Esophagus (tissue), 2 donors: ENCODE measurements at regions not wholly inside any gene's neighbourhood (a gene's known extent, or its start where the extent isn't known, plus 50 kb on each side); places are given as distances from the start of the nearest gene placed in this dataset.

Experiments
- H3K27ac ChIP-seq, 2 donors: one replicate each; pipeline ENCODE4 v1.5.1; 2013; ENCODE audit warnings: low read depth in 2 of 2, mild to moderate bottlenecking in 2 of 2, inconsistent platforms in 1 of 2, low read length in 1 of 2, moderate library complexity in 1 of 2
- H3K27me3 ChIP-seq, 2 donors: one replicate each; pipeline ENCODE4 v1.6.1; 2013; ENCODE audit warnings: low read length in 2 of 2, control low read depth in 1 of 2, mild to moderate bottlenecking in 1 of 2; ENCODE audit not compliant: insufficient read depth in 2 of 2, control insufficient read depth in 1 of 2
- H3K36me3 ChIP-seq, 2 donors: one replicate each; pipeline ENCODE4 v1.6.1; 2013; ENCODE audit warnings: low read length in 1 of 2; ENCODE audit not compliant: control insufficient read depth in 2 of 2, insufficient read depth in 2 of 2
- H3K4me1 ChIP-seq, 2 donors: one replicate each; pipeline ENCODE4 v1.6.1; 2013; ENCODE audit warnings: low read length in 1 of 2; ENCODE audit not compliant: control insufficient read depth in 2 of 2, insufficient read depth in 2 of 2
- H3K4me3 ChIP-seq, 2 donors: one replicate each; pipeline ENCODE4 v1.5.1; 2013; ENCODE audit warnings: low read length in 2 of 2, mild to moderate bottlenecking in 2 of 2, low read depth in 1 of 2, moderate library complexity in 1 of 2
- H3K9me3 ChIP-seq, 2 donors: one replicate each; pipeline ENCODE4 v1.6.1; 2013; ENCODE audit warnings: mild to moderate bottlenecking in 2 of 2, low read depth in 1 of 2, low read length in 1 of 2, moderate library complexity in 1 of 2; ENCODE audit not compliant: control insufficient read depth in 2 of 2, insufficient read depth in 1 of 2
- WGBS, 2 donors: extraction: QIAGEN DNeasy Blood & Tissue Kit; methylation state at CpG; one replicate each; pipeline ENCODE4 v1.1.7; 2013; 5-methylcytosine and 5-hydroxymethylcytosine counted together
- donor health status: healthy with polysubstance abuse.
- donor health status: Bipolar disorder and iron deficiency.

DNA sequence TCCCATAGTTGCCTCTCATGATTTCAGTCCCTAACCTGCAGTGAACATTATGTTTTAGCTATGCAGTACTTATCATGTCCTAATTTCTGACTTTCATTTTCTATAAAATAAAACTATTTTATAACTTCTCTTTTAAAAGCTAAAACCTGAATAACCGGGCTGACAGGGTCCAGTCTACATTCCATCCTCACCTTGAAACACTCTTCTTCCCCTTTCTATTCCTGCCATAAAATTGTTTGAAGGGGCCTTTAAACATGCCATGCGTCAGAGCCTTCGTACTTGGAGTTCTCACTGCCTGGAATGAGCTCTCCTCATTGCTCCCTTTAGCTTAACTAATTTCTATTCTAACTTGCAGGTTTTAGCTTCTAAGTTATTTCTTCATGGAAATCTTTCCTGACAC is 143.0 kb upstream of the PRLR start:
- Histone ChIP-seq H3K27ac (no peak overlapping the region), H3K27me3 (no peaks in the 10 kb centered on the region), H3K4me1 (no peaks in the 10 kb centered on the region), H3K4me3 (no peak overlapping the region), H3K36me3 (no peaks in the 10 kb centered on the region), H3K9me3 (no peaks in the 10 kb centered on the region)
- WGBS, 2 donors, result 77 to 86% methylated on average over 3 of the region's 3 CpGs

DNA sequence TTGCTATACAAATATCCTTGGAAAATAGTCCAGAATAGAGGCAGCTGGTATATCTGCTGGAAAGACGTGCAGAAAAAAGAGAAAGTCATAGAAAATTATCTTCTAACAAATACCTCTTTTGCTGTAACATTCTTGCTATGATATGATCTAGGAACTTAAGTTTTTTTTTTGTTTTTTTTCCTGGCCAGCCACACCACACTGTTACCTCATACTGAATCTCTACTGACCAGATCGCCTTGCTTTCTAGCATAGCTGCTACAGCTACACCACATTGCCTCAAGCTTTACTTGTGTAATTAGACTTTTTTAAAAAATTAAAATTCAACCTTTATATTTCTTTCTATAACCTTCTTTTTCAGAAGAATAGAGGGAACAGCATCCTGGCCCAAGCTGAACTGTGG is 142.2 kb upstream of the PRLR start:
- no peak overlapping the region for H3K4me3 ChIP-seq
- H3K36me3 ChIP-seq, result no peaks in the 10 kb centered on the region
- H3K27ac ChIP-seq, result no peak overlapping the region
- H3K4me1 ChIP-seq, result no peaks in the 10 kb centered on the region
- no peaks in the 10 kb centered on the region for H3K9me3 ChIP-seq
- H3K27me3 ChIP-seq, result no peaks in the 10 kb centered on the region
- WGBS, 2 donors, result 73 to 78% methylated on average over 2 of the region's 2 CpGs

DNA sequence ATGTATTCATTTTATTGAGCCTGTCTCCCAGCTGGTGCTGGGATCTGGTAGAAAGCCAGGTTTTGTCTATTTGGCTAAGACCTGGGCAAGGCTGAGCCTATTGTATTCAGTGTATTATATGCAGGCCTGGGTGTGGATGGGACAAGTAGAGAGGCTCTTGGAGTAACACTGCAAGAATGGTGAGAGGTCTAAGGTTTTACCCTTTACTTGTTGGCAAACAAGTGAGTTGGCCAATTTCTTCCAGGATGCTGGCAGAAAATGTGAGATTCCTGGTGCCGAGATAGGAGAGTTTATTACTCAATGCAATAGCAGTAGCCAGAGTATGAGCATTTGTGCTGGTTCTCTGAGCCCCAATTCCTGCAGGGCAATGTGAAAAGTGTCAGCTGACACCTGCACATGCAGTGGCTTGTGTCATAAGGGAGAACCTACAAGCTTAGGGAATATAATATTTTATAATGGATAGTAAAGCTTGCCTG is 141.7 kb upstream of the PRLR start:
- WGBS, 2 donors, result 30 to 43% methylated on average over 1 of the region's 1 CpG
- no peaks in the 10 kb centered on the region for H3K27me3 ChIP-seq
- H3K36me3 ChIP-seq, result no peaks in the 10 kb centered on the region
- H3K9me3 ChIP-seq, result no peaks in the 10 kb centered on the region
- H3K4me1 ChIP-seq, result no peaks in the 10 kb centered on the region
- no peak overlapping the region for H3K4me3 ChIP-seq
- H3K27ac ChIP-seq, result peak overlapping the region in 1 of 2 donors; percentile 22

DNA sequence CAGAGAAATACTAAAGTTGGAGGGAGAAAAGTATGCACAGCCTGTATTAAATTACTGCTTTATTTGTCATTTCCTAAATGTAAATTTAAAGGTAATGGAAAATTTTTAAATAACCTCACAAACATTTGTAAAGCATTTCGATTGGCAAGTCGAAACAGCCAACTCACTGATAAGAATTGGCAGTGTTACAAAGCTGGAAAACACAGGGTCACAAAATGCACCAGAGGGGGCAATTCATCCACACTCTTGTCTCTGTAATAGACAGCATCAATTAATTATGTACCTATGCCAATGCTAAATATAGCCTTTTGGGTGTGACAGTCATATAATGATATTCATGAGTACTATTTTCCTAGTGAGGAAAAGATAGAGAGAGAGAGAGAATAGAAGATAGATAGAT is 140.6 kb upstream of the PRLR start:
- 52 to 79% methylated on average over 2 of the region's 2 CpGs for WGBS, 2 donors
- no peaks in the 10 kb centered on the region for H3K4me1 ChIP-seq

DNA sequence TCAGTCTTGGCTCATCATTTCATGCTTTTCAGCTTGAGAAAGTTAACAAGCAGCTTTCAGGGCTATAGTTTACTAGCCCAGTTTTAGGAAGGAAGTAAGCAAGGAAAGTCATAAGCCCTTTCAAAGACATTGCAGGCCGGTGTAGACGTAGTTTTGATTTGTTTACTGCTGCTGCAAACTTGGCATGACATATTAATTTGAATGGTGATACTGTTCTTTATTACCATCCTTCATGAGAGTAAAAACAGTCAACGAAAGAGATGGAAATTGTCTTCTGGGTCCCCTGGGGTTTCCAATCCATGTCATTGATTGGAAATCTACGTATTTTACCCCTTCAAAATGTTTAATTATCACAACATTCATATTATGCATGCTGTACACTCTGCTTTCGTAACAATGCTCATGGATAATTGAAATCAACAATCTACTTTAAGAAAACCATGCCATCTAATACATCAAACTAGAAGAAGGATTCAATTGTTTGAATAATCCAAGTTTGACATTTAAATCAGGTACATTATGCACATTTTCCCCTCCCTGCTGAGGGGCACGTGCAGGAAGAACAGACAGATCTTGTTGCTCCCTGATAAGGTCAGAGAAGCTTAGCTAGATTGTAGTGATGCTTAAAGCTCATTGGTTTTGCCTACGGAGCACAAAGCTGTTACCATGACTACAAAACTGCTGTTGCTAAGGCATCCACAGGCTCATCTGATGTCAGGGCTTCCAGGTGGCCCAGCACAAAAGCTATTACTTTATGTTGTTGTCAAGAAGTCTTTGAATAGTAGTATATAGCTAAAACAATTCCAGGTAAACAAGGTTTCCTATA is 139.9 kb upstream of the PRLR start:
- Histone ChIP-seq H3K9me3 (no peaks in the 10 kb centered on the region), H3K27ac (no peak overlapping the region), H3K36me3 (no peaks in the 10 kb centered on the region), H3K4me3 (no peak overlapping the region), H3K27me3 (no peaks in the 10 kb centered on the region), H3K4me1 (no peaks in the 10 kb centered on the region)
- WGBS, 2 donors, result 56 to 61% methylated on average over 7 of the region's 7 CpGs

More for the DNA sequence above, 140.6 kb upstream of the PRLR start:
- H3K4me3 ChIP-seq, result no peak overlapping the region
- no peak overlapping the region for H3K27ac ChIP-seq
- no peaks in the 10 kb centered on the region for H3K27me3 ChIP-seq
- no peaks in the 10 kb centered on the region for H3K9me3 ChIP-seq
- no peaks in the 10 kb centered on the region for H3K36me3 ChIP-seq

DNA sequence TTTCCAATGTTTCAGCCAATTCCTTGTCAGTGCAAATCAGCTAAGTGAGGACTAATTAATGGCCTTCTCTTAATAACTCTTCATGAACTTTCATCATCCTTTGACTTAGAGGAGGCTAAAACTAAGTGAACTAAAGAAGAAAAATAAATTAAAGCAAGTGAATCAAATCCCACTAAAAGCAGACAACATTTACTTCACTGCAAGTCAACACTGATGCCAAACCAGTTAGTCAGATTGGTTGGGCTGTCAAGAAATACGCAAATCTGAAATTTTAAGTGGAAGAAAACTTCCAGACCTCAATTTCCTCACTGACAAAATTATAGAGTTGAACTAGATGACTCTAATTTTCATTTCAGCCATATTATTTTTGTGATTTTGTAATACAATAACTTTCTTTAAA is 137.2 kb upstream of the PRLR start:
- 78 to 86% methylated on average over 1 of the region's 1 CpG for WGBS, 2 donors
- no peaks in the 10 kb centered on the region for H3K27me3 ChIP-seq
- no peaks in the 10 kb centered on the region for H3K36me3 ChIP-seq
- H3K9me3 ChIP-seq, result no peaks in the 10 kb centered on the region
- no peak overlapping the region for H3K27ac ChIP-seq
- no peak overlapping the region for H3K4me3 ChIP-seq
- H3K4me1 ChIP-seq, result no peaks in the 10 kb centered on the region

DNA sequence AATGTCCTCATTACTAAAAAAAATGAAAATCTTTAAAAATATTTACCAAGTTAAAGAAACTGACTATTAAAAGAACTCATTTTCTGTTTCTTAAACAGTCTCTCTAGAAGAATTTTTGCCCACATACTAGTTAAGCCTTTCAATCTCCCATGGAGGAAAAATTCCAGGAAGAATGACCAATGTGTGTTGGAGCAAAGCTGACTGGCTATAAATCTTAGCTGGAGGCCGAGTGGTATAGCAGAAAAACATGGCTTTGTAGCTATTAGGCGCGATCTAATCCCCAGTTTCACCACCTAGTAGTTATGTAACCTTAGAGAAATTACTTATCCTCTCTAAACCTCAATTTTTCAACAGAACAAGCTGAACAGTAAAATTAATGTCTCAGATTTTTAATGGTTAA is 135.5 kb upstream of the PRLR start:
- H3K9me3 ChIP-seq, result no peaks in the 10 kb centered on the region
- H3K36me3 ChIP-seq, result no peaks in the 10 kb centered on the region
- H3K27ac ChIP-seq, result no peak overlapping the region
- no peaks in the 10 kb centered on the region for H3K4me1 ChIP-seq
- H3K4me3 ChIP-seq, result no peak overlapping the region
- H3K27me3 ChIP-seq, result no peaks in the 10 kb centered on the region
- WGBS, 2 donors, result 63 to 69% methylated on average over 3 of the region's 3 CpGs

DNA sequence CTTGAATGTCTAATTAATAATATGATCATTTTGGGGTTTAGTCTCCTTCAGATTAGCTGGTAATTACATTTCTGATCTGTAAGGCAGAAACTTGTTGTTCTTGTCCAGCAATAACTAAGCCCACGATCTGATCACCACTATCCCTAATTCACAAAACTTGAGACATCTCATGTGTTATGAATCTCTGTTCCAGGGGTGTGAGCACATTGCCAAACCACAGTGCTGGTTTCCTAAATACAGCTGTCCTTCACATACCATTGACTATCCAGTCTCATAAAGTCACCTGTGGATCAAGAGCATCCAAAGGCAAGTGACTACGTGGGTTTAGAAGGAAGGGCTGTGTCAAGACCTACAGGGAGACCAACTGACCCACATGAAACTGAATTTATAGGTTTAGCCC is 134.1 kb upstream of the PRLR start:
- Histone ChIP-seq H3K9me3 (no peaks in the 10 kb centered on the region), H3K27me3 (no peaks in the 10 kb centered on the region), H3K4me3 (no peak overlapping the region), H3K4me1 (no peaks in the 10 kb centered on the region), H3K36me3 (no peaks in the 10 kb centered on the region), H3K27ac (no peak overlapping the region)
- 47 to 63% methylated on average over 2 of the region's 2 CpGs for WGBS, 2 donors

DNA sequence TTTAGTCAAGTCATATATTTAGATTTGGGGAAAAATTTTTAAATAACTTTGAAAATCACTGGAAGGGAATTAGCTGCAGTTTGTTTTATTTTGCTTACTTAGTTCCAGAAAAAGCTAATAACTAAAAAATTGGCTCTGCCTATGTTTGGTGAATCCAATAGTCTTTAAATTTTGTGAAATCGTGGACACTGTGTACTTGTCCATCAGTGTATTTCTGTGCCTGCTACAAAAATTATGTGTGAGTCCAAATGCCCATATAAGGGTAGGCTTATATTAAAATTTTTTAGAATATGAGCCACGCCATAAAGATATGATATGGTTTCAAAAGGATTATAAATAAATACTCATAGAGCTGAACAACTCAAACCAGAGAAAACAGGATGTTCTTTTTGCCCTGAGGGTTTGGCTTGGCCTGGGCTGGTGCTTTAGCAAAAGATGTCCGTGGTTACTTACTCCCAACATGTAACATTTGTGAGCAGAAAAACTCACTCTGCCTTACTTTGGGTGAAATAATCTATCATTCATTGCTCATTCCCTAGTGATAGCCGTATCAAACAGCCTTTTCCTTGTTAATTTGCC is 133.2 kb upstream of the PRLR start:
- WGBS, 2 donors, result 44 to 61% methylated on average over 4 of the region's 4 CpGs
- H3K27me3 ChIP-seq, result no peaks in the 10 kb centered on the region
- H3K36me3 ChIP-seq, result no peaks in the 10 kb centered on the region
- no peak overlapping the region for H3K4me3 ChIP-seq
- H3K9me3 ChIP-seq, result no peaks in the 10 kb centered on the region
- H3K27ac ChIP-seq, result no peak overlapping the region
- H3K4me1 ChIP-seq, result no peaks in the 10 kb centered on the region

DNA sequence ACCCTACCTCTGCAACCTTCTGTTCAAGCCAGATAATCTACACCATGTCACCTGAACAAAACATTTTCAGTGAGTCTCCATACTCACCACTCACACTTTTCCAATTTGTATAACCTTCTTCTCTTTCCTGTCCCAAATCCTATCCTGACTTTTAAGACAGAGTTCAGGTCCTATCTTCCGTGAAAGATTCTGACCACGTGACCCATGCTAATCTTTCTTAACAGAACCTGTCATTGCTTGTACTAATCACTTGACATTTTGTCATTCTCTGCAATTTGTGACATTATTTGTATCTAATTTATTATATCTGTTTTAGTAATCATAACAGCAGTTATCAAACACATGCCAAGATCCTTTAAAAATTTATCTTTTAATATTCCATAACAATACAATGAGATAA is 132.5 kb upstream of the PRLR start:
- Histone ChIP-seq H3K4me1 (no peaks in the 10 kb centered on the region), H3K27me3 (no peaks in the 10 kb centered on the region), H3K9me3 (no peaks in the 10 kb centered on the region), H3K4me3 (no peak overlapping the region), H3K27ac (no peak overlapping the region), H3K36me3 (no peaks in the 10 kb centered on the region)
- 58 to 70% methylated on average over 2 of the region's 2 CpGs for WGBS, 2 donors
